Right cardiac atrium (tissue), 5 donors: ENCODE measurements at regions not wholly inside any gene's neighbourhood (a gene's known extent, or its start where the extent isn't known, plus 50 kb on each side); places are given as distances from the start of the nearest gene placed in this dataset.
"Not testable (repeated sequence)": the region's sequence is repeated elsewhere in the genome, so short reads cannot be mapped to it uniquely, and the experiment has no call there.

ENCODE experiments used
- ATAC-seq, 2 donors: fragments of 200-7000 bp; cut with Tn5 transposase; one replicate each; pipeline versions ENCODE4 v1.8.0 to v1.9.1; 2020; ENCODE audit warnings: moderate library complexity in 2 of 2, mild to moderate bottlenecking in 1 of 2
- DNase-seq, 3 donors: peaks; one replicate each; pipeline ENCODE4 v3.0.0-alpha.2; 2020
- H3K27ac ChIP-seq: one replicate; pipeline ENCODE4 v1.5.1; 2013; ENCODE audit warnings: mild to moderate bottlenecking, low read length, control low read depth, moderate library complexity
- H3K27me3 ChIP-seq: one replicate; pipeline ENCODE4 v1.6.1; 2013; ENCODE audit not compliant: control insufficient read depth, insufficient read depth
- H3K4me1 ChIP-seq: one replicate; pipeline ENCODE4 v1.6.1; 2013; ENCODE audit warnings: low read length; ENCODE audit not compliant: control insufficient read depth, insufficient read depth
- H3K4me3 ChIP-seq: one replicate; pipeline ENCODE4 v1.5.1; 2013; ENCODE audit warnings: low read length, control low read depth
- H3K9me3 ChIP-seq: one replicate; pipeline ENCODE4 v1.6.1; 2013; ENCODE audit warnings: low read length; ENCODE audit not compliant: control insufficient read depth
- WGBS: extraction: QIAGEN DNeasy Blood & Tissue Kit; methylation state at CpG from one replicate; pipeline ENCODE4 v1.1.7; 2013; 5-methylcytosine and 5-hydroxymethylcytosine counted together
- intact Hi-C, 4 donors: fragments of 100-400 bp; cut with DNase I; formaldehyde crosslinking; loops; one replicate each; pipeline versions ENCODE4 v1.11.0 to v1.14.0; 2022 to 2023
- donor health status: healthy with polysubstance abuse.
- donor health status: DM: no; HTN: yes; CAD: no.
- donor health status: DM: no; HTN: no; CAD: no.
- donor health status: DM: no; HTN: yes; CAD: no; lungs with severe emphysema.
- donor health status: DM: yes; HTN: yes; CAD: no.

- DNase-seq (no peak), ATAC-seq (no peak)
- intact Hi-C loops = no loop called here
- H3K4me1 ChIP-seq = no peaks in the 10 kb centered on the region
- no peak overlapping the region for H3K27ac ChIP-seq
- H3K9me3 ChIP-seq = no peaks in the 10 kb centered on the region
- no peak overlapping the region for H3K4me3 ChIP-seq
- 18% methylated on average over 2 of the region's 2 CpGs for WGBS
- H3K27me3 ChIP-seq = no peaks in the 10 kb centered on the region
Observed at GRCh38 chr1:241447031-241447644, 72.4 kb downstream of the FH start.

GRCh38 chr1:241444836-241445235, 74.7 kb downstream of the FH start:
- Histone ChIP-seq H3K4me3 (no peak overlapping the region), H3K27me3 (no peaks in the 10 kb centered on the region), H3K27ac (no peak overlapping the region), H3K9me3 (no peaks in the 10 kb centered on the region), H3K4me1 (no peaks in the 10 kb centered on the region)
- DNase-seq (no peak), ATAC-seq (no peak)
- intact Hi-C loops = no loop called here
- WGBS = 23% methylated on average over 3 of the region's 3 CpGs

GRCh38 chr1:241443561-241443960, 76.0 kb downstream of the FH start:
- ATAC-seq (no peak), DNase-seq (no peak)
- Histone ChIP-seq H3K4me3 (no peak overlapping the region), H3K4me1 (no peaks in the 10 kb centered on the region), H3K27ac (no peak overlapping the region), H3K9me3 (no peaks in the 10 kb centered on the region), H3K27me3 (no peaks in the 10 kb centered on the region)
- intact Hi-C loops = no loop called here
- WGBS = 85% methylated on average over 2 of the region's 2 CpGs

GRCh38 chr1:241442686-241443085, 76.9 kb downstream of the FH start:
- Histone ChIP-seq H3K4me3 (no peak overlapping the region), H3K9me3 (no peaks in the 10 kb centered on the region), H3K4me1 (no peaks in the 10 kb centered on the region), H3K27ac (no peak overlapping the region), H3K27me3 (no peaks in the 10 kb centered on the region)
- 75% methylated on average over 4 of the region's 4 CpGs for WGBS
- no peak for ATAC-seq
- no peak for DNase-seq
- intact Hi-C loops = no loop called here

GRCh38 chr1:241440904-241441303, 78.7 kb downstream of the FH start:
- Histone ChIP-seq H3K4me1 (no peaks in the 10 kb centered on the region), H3K27me3 (no peaks in the 10 kb centered on the region), H3K9me3 (no peaks in the 10 kb centered on the region), H3K27ac (no peak overlapping the region), H3K4me3 (no peak overlapping the region)
- WGBS = 27% methylated on average over 2 of the region's 2 CpGs
- ATAC-seq (no peak), DNase-seq (no peak)
- intact Hi-C loops = no loop called here

GRCh38 chr1:241438686-241439085, 80.9 kb downstream of the FH start:
- H3K9me3 ChIP-seq, DNase-seq, ATAC-seq, H3K27me3 ChIP-seq, H3K27ac ChIP-seq, intact Hi-C loops, H3K4me3 ChIP-seq, H3K4me1 ChIP-seq: not testable (repeated sequence)
- 73% methylated on average over 2 of the region's 2 CpGs for WGBS

GRCh38 chr1:241432241-241432640, 75.2 kb upstream of the RGS7 start:
- Histone ChIP-seq H3K4me3 (no peak overlapping the region), H3K27ac (no peak overlapping the region), H3K9me3 (no peaks in the 10 kb centered on the region), H3K27me3 (no peaks in the 10 kb centered on the region), H3K4me1 (no peaks in the 10 kb centered on the region)
- intact Hi-C loops = no loop called here
- 72% methylated on average over 4 of the region's 4 CpGs for WGBS
- no peak for ATAC-seq
- no peak for DNase-seq

- intact Hi-C loops, H3K27me3 ChIP-seq, H3K27ac ChIP-seq, H3K4me1 ChIP-seq, H3K9me3 ChIP-seq, ATAC-seq, H3K4me3 ChIP-seq, DNase-seq: not testable (repeated sequence)
- 91% methylated on average over 4 of the region's 4 CpGs for WGBS
Observed at GRCh38 chr1:241425091-241425490, 68.1 kb upstream of the RGS7 start.

GRCh38 chr1:241424480-241424971, 67.5 kb upstream of the RGS7 start:
- 41% methylated on average over 21 of the region's 21 CpGs for WGBS
- ATAC-seq = peak in 1 of 2 donors; percentile 38
- intact Hi-C loops = no loop called here
- Histone ChIP-seq H3K27ac (no peak overlapping the region), H3K9me3 (no peaks in the 10 kb centered on the region), H3K27me3 (no peaks in the 10 kb centered on the region), H3K4me1 (peaks cover 2% of the 10 kb centered on the region), H3K4me3 (no peak overlapping the region)
- DNase-seq = no peak

- no peak overlapping the region for H3K27ac ChIP-seq
- no peaks in the 10 kb centered on the region for H3K27me3 ChIP-seq
- H3K4me1 ChIP-seq = peaks cover 2% of the 10 kb centered on the region
- 2% methylated on average over 61 of the region's 61 CpGs for WGBS
- DNase-seq (peak in 2 of 3 donors; percentile 31 to 44), ATAC-seq (peak; percentile 48 to 57)
- H3K9me3 ChIP-seq = no peaks in the 10 kb centered on the region
- H3K4me3 ChIP-seq = peak overlapping the region; percentile 54
- intact Hi-C loops = no loop called here
Observed at GRCh38 chr1:241423541-241424479, 66.8 kb upstream of the RGS7 start.

GRCh38 chr1:241422470-241422869, 65.5 kb upstream of the RGS7 start:
- DNase-seq = no peak
- ATAC-seq = no peak
- 82% methylated on average over 6 of the region's 6 CpGs for whole genome bisulfite sequencing

More at GRCh38 chr1:241422470-241422869, 65.5 kb upstream of the RGS7 start:
- intact Hi-C loops = no loop called here
- H3K27ac ChIP-seq = no peak overlapping the region
- H3K9me3 ChIP-seq = no peaks in the 10 kb centered on the region
- H3K4me3 ChIP-seq = no peak overlapping the region
- H3K4me1 ChIP-seq = peaks cover 2% of the 10 kb centered on the region
- H3K27me3 ChIP-seq = no peaks in the 10 kb centered on the region
